NOMO-1 treated with DMSO at 0.1 percent for 48 hours (cell line): ENCODE measurements at regions not wholly inside any gene's neighbourhood (a gene's known extent, or its start where the extent isn't known, plus 50 kb on each side); places are given as distances from the start of the nearest gene placed in this dataset.

ENCODE experiments used
- DNase-seq: peaks from one replicate; lab custom pipeline; 2025; ENCODE audit not compliant: unreplicated experiment; lab: John Stamatoyannopoulos, UW

GRCh38 chr21:43277481-43278351 is 108.9 kb downstream of the CRYAA start:
- no peak for DNase-seq

- DNase-seq, result no peak
Observed at GRCh38 chr21:43276811-43277210, 108.0 kb downstream of the CRYAA start.

GRCh38 chr21:43275421-43276211 is 106.8 kb downstream of the CRYAA start:
- DNase-seq, result no peak

- DNase-seq, result no peak
Observed at GRCh38 chr21:43274946-43275310, 106.1 kb downstream of the CRYAA start.

GRCh38 chr21:43274022-43274945 is 105.5 kb downstream of the CRYAA start:
- no peak for DNase-seq

- no peak for DNase-seq
Observed at GRCh38 chr21:43273708-43274021, 104.9 kb downstream of the CRYAA start.

- no peak for DNase-seq
Observed at GRCh38 chr21:43273016-43273707, 104.4 kb downstream of the CRYAA start.

GRCh38 chr21:43272591-43272990 is 103.8 kb downstream of the CRYAA start:
- DNase-seq, result no peak

GRCh38 chr21:43271452-43272020 is 102.7 kb downstream of the CRYAA start:
- no peak for DNase-seq

GRCh38 chr21:43270800-43271301 is 102.0 kb downstream of the CRYAA start:
- DNase-seq, result no peak

GRCh38 chr21:43269957-43270705 is 101.3 kb downstream of the CRYAA start:
- no peak for DNase-seq

GRCh38 chr21:43269440-43269839 is 100.6 kb downstream of the CRYAA start:
- no peak for DNase-seq

- DNase-seq, result no peak
Observed at GRCh38 chr21:43268804-43269186, 100.0 kb downstream of the CRYAA start.

GRCh38 chr21:43268086-43268803 is 99.4 kb downstream of the CRYAA start:
- DNase-seq, result no peak

GRCh38 chr21:43267391-43268085 is 98.7 kb downstream of the CRYAA start:
- no peak for DNase-seq

- no peak for DNase-seq
Observed at GRCh38 chr21:43266534-43266933, 97.7 kb downstream of the CRYAA start.

GRCh38 chr21:43262427-43262826 is 93.6 kb downstream of the CRYAA start:
- no peak for DNase-seq
